ENCODE measurements at regions not wholly inside any gene's neighbourhood (a gene's known extent, or its start where the extent isn't known, plus 50 kb on each side); places are given as distances from the start of the nearest gene placed in this dataset.
"Not testable (repeated sequence)": the region's sequence is repeated elsewhere in the genome, so short reads cannot be mapped to it uniquely, and the experiment has no call there.

- TF ChIP-seq STAT1 (IDR thresholded peaks at IDR 0.05; ENCODE audit: unreplicated experiment); CTCF (conservative IDR thresholded peaks at IDR 0.05; ENCODE audit: low read depth in 2 of 2): not testable (repeated sequence)
Observed at GRCh38 chr1:146355373-146355772, 126.6 kb upstream of the NOTCH2NLA start.
